Stimulated activated effector memory CD8-positive, alpha-beta T cell treated with anti-CD3 and anti-CD28 coated beads, Interleukin-12 subunit alpha, Interleukin-12 subunit beta, amount 100 ng/mL, for 72 hours (primary cell): ENCODE measurements at regions not wholly inside any gene's neighbourhood (a gene's known extent, or its start where the extent isn't known, plus 50 kb on each side); places are given as distances from the start of the nearest gene placed in this dataset.
"Not testable (repeated sequence)": the region's sequence is repeated elsewhere in the genome, so short reads cannot be mapped to it uniquely, and the experiment has no call there.

Experiments
- ATAC-seq: fragments of 150-1000 bp; cut with Tn5 transposase; 2 replicates; pipeline ENCODE4 v1.10.0; 2021
- DNase-seq, 2 donors: peaks; one replicate each; pipeline ENCODE4 v3.0.0; 2021 to 2022; ENCODE audit warnings: low spot score in 2 of 2
- H3K27ac Mint-ChIP-seq: one replicate; pipeline ENCODE4 v1.8.0; 2022; ENCODE audit warnings: mild to moderate bottlenecking, mixed read lengths
- H3K36me3 Mint-ChIP-seq: one replicate; pipeline ENCODE4 v1.8.0; 2022; ENCODE audit warnings: mild to moderate bottlenecking, mixed read lengths
- H3K4me1 Mint-ChIP-seq: one replicate; pipeline ENCODE4 v1.8.0; 2022; ENCODE audit warnings: mixed read lengths
- H3K4me3 Mint-ChIP-seq: one replicate; pipeline ENCODE4 v1.8.0; 2022; ENCODE audit warnings: mild to moderate bottlenecking, mixed read lengths
- H3K9me3 Mint-ChIP-seq: one replicate; pipeline ENCODE4 v1.8.0; 2022; ENCODE audit warnings: mixed read lengths

DNA sequence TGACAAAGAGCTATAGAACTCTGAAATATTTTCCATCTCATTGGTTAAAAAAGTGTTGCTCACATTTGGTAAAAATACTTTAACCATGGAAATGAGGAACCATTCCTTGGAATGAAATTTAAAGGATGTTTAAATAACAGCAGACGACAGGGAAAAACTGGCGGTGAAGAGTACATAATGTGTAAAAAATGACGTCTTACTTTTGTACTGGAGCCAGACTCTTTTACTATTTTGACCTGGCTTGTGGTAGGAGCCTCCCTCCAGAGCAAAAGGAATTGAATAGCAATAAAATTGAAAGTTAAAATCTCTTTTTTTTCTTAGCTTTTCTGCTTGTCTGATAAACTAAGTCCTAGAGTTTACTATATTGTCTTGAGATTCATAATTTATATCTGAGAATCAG is 426.2 kb upstream of the KLHL1 start:
- peaks cover 13% of the 10 kb centered on the region for H3K9me3 Mint-ChIP-seq
- H3K4me3 Mint-ChIP-seq: no peak overlapping the region
- DNase-seq: no peak
- no peaks in the 10 kb centered on the region for H3K4me1 Mint-ChIP-seq
- no peak overlapping the region for H3K27ac Mint-ChIP-seq
- ATAC-seq: no peak
- no peaks in the 10 kb centered on the region for H3K36me3 Mint-ChIP-seq

DNA sequence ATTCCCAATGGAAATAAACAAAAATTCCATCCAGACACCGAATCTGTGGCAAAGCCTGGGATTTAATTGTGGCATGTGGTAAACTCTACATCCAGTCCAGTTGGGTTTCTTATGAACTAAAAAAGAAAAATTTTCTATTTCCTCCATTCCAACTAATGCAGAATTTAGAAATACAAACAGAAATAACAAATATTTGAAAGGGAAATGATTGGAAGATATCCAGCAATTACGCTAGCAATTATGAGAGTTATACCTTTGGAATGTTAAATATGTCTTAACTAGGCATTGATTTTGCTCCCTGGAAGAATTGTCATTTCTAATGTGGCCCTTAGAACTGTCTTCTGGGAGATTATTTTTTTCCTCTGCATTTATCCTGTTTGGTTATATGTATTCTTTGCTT is 421.4 kb upstream of the KLHL1 start:
- no peaks in the 10 kb centered on the region for H3K36me3 Mint-ChIP-seq
- ATAC-seq: no peak
- no peak overlapping the region for H3K27ac Mint-ChIP-seq
- peaks cover 12% of the 10 kb centered on the region for H3K9me3 Mint-ChIP-seq
- no peaks in the 10 kb centered on the region for H3K4me1 Mint-ChIP-seq
- no peak for DNase-seq
- H3K4me3 Mint-ChIP-seq: no peak overlapping the region

DNA sequence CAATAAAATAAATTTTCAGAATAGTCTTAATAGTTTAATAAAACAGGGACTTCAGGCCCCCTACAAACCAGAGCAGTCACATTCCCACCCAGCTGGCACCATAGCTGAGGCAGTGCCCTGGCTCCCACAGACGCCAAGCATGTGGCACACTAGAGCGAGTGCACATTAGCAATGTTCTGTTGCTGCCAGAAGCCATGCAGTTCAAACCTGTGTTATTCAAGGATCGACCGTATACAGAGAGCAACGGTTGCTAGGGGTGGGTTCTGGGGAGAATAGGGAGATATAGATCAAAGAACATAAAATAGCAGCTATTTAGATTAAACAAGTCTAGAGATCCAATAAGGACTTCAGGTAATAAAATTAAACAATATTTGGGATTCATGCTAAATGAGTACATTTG is 419.3 kb upstream of the KLHL1 start:
- Mint-ChIP-seq H3K27ac (no peak overlapping the region), H3K9me3 (peaks cover 13% of the 10 kb centered on the region), H3K36me3 (no peaks in the 10 kb centered on the region), H3K4me3 (no peak overlapping the region), H3K4me1 (no peaks in the 10 kb centered on the region)
- no peak for DNase-seq
- ATAC-seq: no peak

DNA sequence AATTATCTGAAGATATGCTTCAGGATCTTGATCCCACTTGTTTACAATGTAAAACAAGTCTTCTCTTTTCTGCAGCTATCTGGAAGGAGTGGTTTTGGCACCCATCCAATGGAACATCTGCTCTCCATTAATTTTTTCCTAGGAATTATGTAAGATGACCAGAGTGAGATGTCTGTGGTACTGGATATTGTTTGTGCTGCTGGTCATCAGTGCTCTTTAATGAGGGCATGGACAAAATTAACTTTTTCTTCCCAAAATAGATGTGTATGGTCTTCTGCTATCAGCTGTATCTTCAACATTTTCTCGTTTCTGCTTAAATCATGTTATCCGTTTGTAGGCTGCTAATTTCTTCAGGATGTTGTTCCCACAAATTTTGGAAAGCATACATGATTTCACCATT is 415.4 kb upstream of the KLHL1 start:
- H3K9me3 Mint-ChIP-seq: peaks cover 16% of the 10 kb centered on the region
- no peak overlapping the region for H3K4me3 Mint-ChIP-seq
- no peak for ATAC-seq
- H3K4me1 Mint-ChIP-seq: no peaks in the 10 kb centered on the region
- DNase-seq: no peak
- no peak overlapping the region for H3K27ac Mint-ChIP-seq
- no peaks in the 10 kb centered on the region for H3K36me3 Mint-ChIP-seq

DNA sequence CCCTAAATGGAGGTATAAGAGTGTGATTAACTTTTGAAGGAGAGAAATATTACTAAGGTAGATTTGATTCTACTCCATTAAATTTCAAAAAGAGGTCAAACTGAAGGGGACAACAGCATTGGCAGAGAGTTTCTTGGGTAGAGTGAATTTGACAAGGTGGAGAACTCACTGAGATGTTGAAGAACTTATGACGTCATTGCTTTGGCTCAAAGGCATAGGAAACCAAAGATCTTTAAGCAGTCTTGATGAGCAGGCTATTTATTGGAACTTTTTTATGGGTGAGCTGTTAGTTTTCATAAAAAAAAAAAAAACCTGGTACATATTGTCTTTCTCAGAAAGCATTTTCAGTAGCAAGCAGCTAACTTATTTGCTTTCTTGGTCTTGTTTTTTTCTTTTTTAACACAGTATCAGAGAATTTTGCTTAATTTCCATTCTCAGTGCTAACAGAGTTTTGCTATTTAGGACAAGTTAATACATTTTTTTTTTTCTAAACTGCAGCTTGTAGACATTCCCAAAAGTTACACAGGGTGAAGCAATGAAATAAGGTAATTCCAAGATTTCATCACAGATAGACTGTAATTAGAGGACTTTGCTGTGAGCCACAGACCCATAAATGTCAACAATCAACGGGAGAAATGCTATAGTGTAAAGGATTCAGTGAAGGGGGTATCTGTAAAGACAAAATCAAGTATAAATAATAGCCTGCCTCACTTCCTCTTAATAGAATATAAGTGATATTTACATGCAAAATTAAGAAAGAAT is 412.2 kb upstream of the KLHL1 start:
- no peaks in the 10 kb centered on the region for H3K4me1 Mint-ChIP-seq
- no peak for ATAC-seq
- DNase-seq: no peak
- H3K36me3 Mint-ChIP-seq: no peaks in the 10 kb centered on the region
- peaks cover 10% of the 10 kb centered on the region for H3K9me3 Mint-ChIP-seq
- H3K27ac Mint-ChIP-seq: no peak overlapping the region
- no peak overlapping the region for H3K4me3 Mint-ChIP-seq

DNA sequence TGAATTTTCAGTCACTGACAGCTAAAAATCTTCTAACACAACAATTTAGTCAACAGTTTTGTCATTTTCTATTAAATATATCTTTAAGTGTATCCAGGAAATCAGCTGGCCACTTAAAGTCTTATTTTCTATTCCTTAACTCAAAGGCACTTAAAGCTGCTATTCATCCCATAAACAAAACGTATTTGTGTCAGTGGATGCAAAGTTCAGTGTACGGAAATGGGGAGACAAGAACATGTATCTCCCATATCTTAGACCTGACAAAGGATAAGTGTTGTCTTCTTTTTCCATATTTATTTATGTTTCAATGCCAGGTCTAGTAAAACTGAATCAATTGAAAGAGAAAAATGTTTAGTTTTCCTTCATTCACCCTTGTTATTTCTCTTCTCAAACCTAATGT is 409.8 kb upstream of the KLHL1 start:
- no peaks in the 10 kb centered on the region for H3K36me3 Mint-ChIP-seq
- no peak overlapping the region for H3K27ac Mint-ChIP-seq
- no peak for ATAC-seq
- peaks cover 5% of the 10 kb centered on the region for H3K9me3 Mint-ChIP-seq
- no peaks in the 10 kb centered on the region for H3K4me1 Mint-ChIP-seq
- DNase-seq: no peak
- H3K4me3 Mint-ChIP-seq: no peak overlapping the region

DNA sequence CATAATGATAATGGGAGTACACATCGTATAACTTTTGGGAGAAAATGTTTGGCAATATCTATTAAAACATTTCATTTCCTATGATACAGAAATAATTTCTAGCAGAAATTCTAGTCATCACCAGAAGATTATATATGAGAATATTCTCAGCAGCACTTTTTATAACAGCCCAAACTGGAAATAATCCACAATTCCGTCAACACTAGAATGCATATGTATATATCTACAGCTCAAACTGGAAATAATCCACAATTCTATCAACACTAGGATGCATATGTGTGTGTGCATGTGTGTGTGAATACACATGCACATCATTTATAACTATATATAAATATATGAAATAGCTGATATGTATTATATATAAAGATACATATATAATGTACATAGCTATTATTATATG is 408.0 kb upstream of the KLHL1 start:
- no peaks in the 10 kb centered on the region for H3K4me1 Mint-ChIP-seq
- DNase-seq: no peak
- no peak overlapping the region for H3K27ac Mint-ChIP-seq
- no peak for ATAC-seq
- H3K9me3 Mint-ChIP-seq: peaks cover 5% of the 10 kb centered on the region
- H3K4me3 Mint-ChIP-seq: no peak overlapping the region
- no peaks in the 10 kb centered on the region for H3K36me3 Mint-ChIP-seq

DNA sequence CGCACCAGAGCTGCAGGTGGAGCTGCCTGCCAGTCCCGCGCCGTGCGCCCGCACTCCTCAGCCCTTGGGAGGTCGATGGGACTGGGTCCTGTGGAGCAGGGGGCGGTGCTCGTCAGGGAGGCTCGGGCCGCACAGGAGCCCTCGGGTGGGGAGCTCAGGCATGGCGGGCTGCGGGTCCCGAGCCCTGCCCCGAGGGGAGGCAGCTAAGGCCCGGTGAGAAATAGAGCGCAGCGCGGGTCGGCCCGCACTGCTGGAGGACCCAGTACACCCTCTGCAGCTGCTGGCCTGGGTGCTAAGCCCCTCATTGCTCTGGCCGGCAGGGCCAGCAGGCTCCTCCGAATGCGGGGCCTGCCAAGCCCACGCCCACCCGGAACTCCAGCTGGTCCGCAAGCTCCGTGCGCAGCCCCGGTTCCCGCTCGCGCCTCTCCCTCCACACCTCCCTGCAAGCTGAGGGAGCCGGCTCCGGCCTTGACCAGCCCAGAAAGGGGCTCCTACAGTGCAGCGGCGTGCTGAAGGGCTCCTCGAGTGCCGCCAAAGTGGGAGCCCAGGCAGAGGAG is 403.7 kb upstream of the KLHL1 start:
- H3K4me1 Mint-ChIP-seq, ATAC-seq, H3K27ac Mint-ChIP-seq, H3K36me3 Mint-ChIP-seq, DNase-seq, H3K4me3 Mint-ChIP-seq, H3K9me3 Mint-ChIP-seq: not testable (repeated sequence)

DNA sequence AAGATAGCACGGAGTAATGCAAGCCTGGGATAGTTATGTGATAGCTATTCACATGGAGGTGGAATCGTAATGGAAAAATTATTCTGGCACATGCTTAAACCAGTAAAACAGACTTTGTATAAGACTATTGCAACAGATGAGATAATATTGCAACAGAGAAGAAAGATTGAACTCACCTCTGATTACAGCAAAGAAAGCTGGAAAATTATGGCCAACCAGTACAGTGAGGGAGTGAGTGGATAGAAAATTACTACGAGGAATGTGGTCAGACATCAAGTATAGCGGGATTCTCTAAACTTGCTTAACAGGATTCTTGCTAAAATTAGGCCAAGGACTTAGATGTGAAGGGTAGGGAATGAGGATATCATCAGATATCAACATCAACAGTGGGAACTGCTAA is 397.6 kb upstream of the KLHL1 start:
- Mint-ChIP-seq H3K36me3 (no peaks in the 10 kb centered on the region), H3K4me1 (no peaks in the 10 kb centered on the region), H3K27ac (no peak overlapping the region), H3K9me3 (peaks cover 18% of the 10 kb centered on the region), H3K4me3 (no peak overlapping the region)
- no peak for DNase-seq
- ATAC-seq: no peak

DNA sequence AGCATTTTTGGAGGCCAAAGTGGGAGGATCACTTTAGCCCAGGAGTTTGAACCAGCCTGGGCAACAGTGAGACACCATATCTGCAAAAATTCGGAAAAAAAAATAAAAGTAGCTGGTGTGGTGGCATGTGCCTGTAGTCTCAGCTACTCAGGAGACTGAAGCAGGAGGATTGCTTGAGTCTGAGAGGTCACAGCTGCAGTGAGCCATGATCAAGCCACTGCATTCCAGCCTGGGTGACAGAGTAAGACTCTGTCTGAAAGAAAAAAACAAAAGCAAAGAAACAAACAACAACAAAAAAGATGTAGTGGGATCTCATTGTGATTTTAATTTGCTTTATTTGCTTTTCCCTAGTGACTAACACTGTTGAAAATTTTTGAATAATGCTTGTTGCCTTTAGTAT is 394.7 kb upstream of the KLHL1 start:
- H3K36me3 Mint-ChIP-seq: no peaks in the 10 kb centered on the region
- no peaks in the 10 kb centered on the region for H3K4me1 Mint-ChIP-seq
- DNase-seq (no peak), ATAC-seq (no peak)
- peaks cover 14% of the 10 kb centered on the region for H3K9me3 Mint-ChIP-seq
- no peak overlapping the region for H3K27ac Mint-ChIP-seq
- no peak overlapping the region for H3K4me3 Mint-ChIP-seq

DNA sequence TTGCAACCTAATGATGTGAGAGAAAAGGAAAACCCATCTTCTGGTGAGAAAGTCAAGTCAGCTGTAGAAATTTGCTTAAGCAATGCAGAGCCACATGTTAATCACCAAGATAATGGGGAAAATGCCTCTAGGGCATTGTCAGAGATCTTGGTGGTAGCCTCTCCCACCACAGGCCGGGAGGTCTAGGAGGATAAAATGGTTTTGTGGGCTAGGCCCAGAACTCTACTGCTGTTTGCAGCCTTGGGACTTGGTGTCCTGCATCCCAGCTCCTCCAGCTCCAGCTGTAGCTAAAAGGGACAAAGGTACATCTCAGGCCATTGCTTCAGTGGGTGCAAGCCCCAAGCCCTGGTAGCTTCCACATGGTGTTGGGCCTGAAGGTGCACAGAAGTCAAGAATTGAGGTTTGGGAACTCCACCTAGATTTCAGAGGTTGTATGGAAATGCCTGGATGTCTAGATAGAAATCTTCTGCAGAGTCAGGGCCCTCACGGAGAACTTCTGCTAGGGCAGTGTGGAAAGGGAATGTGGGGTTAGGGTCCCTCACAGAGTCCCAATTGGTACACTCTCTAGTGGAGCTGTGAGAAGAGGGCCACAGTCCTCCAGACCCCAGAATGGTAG is 382.2 kb upstream of the KLHL1 start:
- H3K4me3 Mint-ChIP-seq: no peak overlapping the region
- DNase-seq (no peak), ATAC-seq (no peak)
- H3K27ac Mint-ChIP-seq: no peak overlapping the region
- H3K36me3 Mint-ChIP-seq: no peaks in the 10 kb centered on the region
- peaks cover 15% of the 10 kb centered on the region for H3K9me3 Mint-ChIP-seq
- no peaks in the 10 kb centered on the region for H3K4me1 Mint-ChIP-seq

DNA sequence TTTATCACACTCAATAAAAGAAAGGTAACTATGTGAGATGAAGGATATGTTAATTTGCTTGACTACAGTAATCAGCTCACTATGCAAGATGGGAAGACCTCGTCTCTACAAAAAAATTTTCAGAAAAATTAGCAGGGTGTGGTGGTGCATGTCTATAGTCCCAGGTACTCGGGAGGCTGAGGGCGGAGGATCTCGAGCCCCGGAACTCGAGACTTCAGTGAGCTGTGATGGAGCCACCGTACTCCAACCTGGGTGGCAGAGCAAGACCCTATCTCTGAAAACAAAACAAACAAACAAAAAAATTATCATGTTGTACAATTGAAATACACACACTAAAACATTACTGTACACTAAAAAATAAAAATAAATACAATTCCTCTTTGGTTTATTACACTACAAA is 376.7 kb upstream of the KLHL1 start:
- Mint-ChIP-seq H3K36me3 (no peaks in the 10 kb centered on the region), H3K4me3 (no peak overlapping the region), H3K4me1 (no peaks in the 10 kb centered on the region), H3K9me3 (peaks cover 15% of the 10 kb centered on the region), H3K27ac (no peak overlapping the region)
- ATAC-seq: no peak
- no peak for DNase-seq

DNA sequence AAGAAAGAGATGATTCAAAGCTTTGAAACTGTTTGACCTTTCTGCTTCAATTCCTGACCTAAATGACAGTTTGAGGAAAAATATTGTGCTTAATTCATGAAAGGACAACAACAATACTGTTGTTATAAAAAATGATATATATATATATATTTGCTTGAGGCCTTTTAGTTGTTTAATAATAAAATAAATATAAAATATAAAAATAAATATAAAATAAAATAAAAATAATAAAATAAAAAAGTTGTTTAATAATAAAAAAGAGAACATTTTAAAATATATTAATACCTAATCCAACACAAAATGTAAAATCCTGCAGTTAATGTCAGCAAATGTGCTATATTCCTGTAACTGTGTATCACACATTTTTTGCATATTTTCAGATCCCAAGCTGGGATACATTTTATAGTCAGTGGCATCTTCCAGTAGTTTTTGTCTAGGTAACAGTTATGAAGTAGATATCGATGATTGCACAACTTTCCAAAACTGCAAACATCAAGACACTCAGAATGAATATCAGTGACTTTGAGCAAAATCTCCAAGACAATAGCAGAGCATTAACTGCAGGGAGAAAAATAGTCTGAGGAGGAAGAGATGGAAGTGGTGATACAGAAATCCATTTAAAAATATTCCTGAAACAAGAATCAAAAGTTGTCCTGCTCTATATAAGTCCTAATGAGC is 375.5 kb upstream of the KLHL1 start:
- Mint-ChIP-seq H3K4me3 (no peak overlapping the region), H3K27ac (no peak overlapping the region), H3K36me3 (no peaks in the 10 kb centered on the region), H3K9me3 (peaks cover 14% of the 10 kb centered on the region), H3K4me1 (no peaks in the 10 kb centered on the region)
- ATAC-seq (no peak), DNase-seq (no peak)

DNA sequence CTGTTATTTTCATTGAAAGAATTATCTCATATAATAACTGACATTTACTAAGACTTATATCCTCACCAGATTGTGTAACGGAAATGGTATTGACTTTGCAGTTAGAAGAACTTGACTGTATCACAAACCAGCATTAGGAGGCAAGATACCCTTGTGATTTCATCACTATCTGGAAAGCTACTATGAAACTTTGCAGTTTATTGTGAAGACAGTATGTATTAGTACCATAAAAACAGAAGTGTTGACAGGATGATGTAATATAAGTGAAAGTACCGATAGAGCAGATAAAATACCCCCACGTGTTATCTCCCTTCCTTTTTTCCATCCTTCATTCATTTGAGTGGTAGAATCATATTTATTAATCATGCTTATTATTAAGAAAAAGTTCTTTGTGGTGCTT is 365.7 kb upstream of the KLHL1 start:
- Mint-ChIP-seq H3K36me3 (no peaks in the 10 kb centered on the region), H3K4me1 (no peaks in the 10 kb centered on the region), H3K27ac (no peak overlapping the region), H3K9me3 (peaks cover 7% of the 10 kb centered on the region), H3K4me3 (no peak overlapping the region)
- no peak for ATAC-seq
- DNase-seq: no peak

DNA sequence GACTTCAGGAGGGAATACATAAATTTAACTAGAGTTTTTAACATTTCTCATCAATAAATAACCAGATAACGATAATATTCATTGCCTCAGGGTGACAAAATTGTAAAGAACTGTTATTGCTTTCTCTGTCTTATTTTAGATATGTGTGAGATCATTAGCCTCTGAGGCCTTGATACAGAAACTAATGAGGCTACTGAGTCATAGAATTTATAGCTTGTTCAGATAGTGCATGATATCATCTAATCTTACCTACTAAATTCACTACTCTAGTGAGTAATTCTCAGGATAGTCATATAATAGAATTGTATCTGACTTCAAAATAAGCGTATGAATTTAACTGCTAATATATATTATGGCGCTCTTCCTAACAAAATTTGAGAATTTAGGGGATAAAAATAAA is 360.8 kb upstream of the KLHL1 start:
- H3K4me3 Mint-ChIP-seq: no peak overlapping the region
- peaks cover 8% of the 10 kb centered on the region for H3K9me3 Mint-ChIP-seq
- H3K4me1 Mint-ChIP-seq: no peaks in the 10 kb centered on the region
- no peak overlapping the region for H3K27ac Mint-ChIP-seq
- no peaks in the 10 kb centered on the region for H3K36me3 Mint-ChIP-seq
- no peak for DNase-seq
- ATAC-seq: no peak

DNA sequence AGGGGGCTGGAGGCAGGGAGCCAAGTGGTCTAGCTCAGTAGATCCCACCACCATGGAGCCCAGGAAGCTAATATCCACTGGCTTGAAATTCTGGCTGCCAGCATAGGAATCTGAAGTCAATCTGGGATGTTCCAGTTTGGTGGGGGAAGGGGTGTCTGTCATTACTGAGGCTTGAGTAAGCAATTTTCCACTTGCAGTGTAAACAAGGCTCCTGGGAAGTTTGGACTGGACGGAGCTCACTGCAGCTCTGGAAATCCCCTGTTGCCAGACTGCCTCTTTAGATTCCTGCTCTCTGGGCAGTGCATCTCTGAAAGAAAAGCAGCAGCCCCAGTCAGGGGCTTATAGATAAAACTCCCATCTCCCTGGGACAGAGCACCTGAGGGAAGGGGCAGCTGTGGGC is 349.2 kb upstream of the KLHL1 start:
- no peak overlapping the region for H3K4me3 Mint-ChIP-seq

More for the DNA sequence above, 349.2 kb upstream of the KLHL1 start:
- H3K27ac Mint-ChIP-seq: no peak overlapping the region
- H3K36me3 Mint-ChIP-seq: no peaks in the 10 kb centered on the region
- DNase-seq (no peak), ATAC-seq (no peak)
- peaks cover 26% of the 10 kb centered on the region for H3K9me3 Mint-ChIP-seq
- no peaks in the 10 kb centered on the region for H3K4me1 Mint-ChIP-seq
